ENCODE measurements at regions not wholly inside any gene's neighbourhood (a gene's known extent, or its start where the extent isn't known, plus 50 kb on each side); places are given as distances from the start of the nearest gene placed in this dataset.
"Not testable (repeated sequence)": the region's sequence is repeated elsewhere in the genome, so short reads cannot be mapped to it uniquely, and the experiment has no call there.

DNA sequence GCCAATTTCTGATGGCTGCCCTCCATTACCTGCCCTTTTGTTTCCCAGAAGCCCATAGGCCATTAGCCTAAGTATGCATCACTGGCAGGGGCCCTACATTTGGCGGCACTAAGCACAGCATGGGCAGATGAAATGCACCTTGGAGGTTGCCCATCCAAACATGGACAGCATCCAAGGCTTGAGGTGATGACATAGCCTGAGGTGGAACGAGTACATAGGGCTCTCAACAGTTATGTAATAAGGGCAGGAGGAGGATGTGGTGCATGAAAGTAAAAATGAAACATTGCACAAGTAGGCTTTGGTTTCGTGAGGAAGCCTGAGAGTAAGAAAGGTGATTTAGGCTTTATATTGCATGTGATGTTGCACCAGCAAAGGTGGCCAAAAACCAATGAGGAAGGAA, 148.1 kb downstream of the FAM76B start:
- ATAC-seq = peak; percentile 83

DNA sequence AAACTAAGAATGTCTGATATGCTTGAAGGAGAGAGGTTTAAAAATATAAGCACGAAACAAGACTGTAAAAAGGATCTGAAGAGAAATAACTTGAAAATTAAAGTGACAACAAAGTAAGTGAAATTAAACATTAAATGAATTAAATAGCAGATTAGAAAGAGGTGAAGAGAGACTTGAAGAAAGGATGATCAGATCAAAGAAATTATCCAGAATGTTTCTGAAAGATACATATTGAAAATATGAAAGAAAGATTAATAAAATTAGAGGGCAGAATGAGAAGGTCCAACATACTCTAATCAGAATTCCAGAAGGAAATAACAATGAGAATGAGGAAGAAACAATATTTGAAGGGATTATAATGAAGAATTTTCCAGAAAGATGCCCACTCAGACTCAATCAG, 151.1 kb downstream of the FAM76B start:
- ATAC-seq = no peak

DNA sequence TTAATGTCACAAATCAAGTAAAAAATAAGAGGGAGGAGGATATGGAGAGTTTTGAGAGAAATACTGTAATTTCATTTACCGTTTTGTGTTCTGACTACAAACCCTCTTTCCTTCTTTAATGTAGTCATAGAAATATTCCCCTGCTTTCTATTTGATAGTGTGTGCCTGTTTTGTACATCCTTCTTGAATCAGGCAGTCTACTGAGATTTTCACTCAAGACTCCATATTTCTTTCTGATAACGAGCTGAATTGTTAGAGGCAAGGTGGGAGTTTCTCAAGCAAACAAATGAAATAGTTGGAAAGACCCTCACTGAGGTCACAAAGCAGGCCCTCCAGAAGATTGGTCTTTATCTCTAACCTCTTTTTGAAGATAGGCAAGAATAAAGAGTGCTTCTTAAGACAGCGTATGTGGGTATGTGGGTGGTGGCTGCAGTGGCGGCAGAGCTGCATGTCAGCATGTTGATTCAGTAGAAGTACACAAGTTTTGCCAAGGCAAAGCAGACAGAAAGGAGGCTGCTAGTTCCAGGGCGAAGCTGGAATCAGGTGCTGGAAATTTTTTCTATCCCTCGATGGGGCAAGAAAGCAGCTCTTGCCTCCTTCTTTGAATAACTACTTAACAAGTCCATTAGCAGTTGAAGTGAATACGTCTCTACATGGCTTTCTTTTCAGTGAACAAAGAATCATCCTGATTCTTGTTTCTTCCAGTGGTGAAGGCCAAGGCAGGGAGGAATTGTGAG, 164.2 kb downstream of the FAM76B start:
- no peak for ATAC-seq

DNA sequence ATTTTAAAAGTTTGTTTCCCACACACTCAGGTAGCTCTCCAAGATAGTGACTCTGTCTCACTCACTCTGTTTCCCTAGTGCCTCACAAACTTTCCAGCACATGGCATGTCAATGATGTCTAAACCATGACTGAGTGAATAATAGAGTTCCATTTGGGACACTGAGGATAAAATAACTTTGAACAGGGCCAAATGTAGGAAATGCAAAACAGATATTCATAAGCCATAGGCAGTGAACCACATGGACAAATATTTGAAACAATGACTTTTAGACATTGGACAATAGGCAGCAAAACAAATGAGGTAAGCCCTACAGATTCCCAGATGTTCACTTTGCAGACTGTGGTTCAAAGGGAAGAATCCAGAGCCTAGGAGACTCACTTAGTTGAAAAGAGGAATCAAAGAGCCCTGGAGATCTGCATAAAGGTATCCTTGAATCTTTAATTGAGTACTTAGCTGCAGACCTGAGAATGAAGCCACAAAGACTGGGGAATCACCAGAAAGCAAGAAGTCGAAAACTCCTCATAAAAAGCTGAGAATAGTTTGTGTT, 173.3 kb downstream of the FAM76B start:
- no peak for ATAC-seq

DNA sequence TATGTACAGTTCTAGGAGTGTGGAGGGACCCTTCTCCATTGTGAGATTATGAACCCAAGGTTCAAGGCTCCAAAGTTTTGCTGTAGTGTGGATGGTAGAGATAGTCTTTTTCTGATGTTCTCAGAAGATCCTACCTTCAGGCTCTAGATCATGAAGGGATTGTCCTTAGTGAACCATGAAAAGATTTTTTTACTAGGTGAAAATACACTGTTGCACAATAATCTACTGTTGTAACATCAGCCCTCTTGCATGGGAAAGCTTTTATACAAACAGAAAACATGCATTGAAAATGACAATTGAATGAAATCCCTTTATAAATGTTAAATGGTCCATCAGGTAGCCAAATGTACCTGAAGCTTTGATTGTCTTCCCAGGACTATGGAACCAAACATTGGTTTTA, 177.8 kb downstream of the FAM76B start:
- ATAC-seq = no peak

DNA sequence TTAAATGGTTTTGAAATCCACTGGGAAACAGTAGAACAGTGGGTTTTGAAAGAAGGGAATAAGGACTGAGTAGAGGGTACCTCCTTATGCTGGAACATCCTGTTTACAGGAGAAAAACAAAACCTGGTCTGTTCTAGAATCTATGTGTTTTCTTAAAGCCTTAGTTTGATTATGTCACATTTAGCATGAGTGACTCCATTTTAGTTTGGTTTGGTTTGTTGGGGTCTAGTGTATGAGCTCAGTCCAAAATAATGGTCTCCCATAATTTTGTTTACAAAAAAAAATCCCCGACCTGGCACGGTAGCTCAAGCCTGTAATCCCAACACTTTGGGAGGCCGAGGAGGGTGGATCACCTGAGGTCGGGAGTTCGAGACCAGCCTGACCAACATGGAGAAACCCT, 179.4 kb downstream of the FAM76B start:
- ATAC-seq = not testable (repeated sequence)

DNA sequence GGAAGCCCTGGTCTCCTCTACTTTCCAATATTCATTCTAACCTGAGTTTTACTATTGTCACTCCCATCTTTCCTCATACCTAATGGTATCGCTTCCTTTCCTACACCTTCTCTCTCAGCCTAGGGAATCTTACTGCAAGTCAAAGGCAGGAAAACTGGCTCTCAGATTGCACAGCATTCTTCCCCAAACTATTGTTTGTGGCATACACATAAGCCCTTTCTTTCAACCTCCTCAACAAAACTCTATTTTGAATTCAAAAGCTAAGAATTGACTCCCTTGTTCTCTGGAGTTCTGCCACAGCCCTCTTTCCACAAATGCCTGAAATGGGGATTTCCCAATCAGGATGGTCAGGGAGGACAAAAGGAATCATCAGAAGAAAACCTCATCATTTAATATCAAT, 181.5 kb downstream of the FAM76B start:
- no peak for ATAC-seq

DNA sequence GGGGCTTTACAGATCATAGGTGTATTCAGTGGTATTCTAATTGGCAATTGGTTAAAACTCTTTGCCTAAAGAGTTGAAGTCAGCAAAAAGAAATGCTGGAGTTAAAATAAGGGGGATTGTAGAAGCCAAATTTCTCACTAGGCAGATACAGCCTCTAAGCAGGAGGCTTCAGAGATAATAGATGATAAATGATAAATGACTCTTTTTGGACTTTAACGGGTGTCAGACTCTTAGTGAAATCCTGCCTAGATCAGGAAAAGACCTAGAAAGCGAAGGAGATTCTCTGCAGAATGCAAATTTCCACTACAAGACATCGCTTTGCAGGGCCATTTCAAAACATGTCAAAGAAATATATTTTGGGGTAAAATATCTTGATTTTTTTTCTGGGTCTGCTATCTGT, 182.8 kb downstream of the FAM76B start:
- ATAC-seq = no peak

DNA sequence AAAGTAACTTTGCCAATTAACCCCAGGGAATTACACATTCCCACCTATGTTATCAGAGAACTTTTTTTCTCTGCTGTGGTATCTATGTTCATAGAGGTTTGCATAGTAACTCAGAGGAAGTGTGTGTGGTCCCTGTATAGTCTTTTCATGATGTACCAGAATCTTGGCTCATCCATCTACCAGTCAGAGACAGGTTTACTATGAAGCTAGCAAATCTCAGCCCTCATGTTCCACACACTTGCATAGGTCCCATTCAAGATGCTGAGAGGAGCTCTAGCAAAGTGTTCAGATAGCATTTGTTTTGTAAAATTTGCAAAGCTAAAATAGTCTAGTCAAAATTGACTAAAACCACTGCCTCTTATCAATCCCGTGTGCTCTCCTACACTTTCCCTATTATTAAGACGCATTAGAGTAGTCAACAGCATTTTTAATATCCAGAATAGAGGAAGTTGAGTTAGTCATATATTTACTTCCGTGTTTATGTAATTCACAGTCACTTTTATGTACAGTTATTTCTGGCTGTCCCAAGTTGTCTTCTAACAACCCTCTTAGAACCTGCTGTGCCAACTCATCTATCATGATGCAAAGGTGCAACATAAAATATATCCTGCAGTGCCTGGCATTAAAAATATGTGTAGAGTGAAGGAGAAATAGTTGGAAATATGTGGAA, 184.2 kb downstream of the FAM76B start:
- ATAC-seq = no peak

DNA sequence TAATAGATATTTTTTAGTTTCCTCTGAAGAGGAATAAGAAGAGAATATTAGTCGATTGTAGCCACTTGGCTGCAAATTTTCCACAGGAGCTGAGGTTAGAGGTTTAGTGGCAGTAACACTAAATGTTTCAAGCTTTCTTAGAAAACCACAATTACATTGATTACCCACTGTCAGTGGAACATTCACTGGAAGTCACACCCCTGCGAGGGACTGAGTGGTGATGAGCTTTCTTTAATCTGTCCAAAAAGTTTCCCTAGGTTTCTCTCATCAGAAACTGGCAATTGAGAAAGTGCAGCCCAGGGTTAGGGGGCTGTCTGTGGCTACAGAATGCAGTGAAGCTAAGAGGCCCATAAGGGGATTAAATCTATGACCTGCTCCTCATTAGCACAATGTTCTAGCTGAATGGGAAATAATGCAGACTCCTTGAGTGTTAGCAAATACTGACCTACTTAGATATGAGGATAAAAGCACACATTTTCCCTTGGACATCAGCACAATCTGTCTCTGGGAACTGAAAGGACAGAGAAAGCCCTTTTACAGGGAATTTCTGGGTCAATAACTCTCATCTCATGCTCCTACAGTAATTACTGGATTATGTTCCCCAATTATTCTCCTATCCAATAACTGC, 189.5 kb downstream of the FAM76B start:
- no peak for ATAC-seq

DNA sequence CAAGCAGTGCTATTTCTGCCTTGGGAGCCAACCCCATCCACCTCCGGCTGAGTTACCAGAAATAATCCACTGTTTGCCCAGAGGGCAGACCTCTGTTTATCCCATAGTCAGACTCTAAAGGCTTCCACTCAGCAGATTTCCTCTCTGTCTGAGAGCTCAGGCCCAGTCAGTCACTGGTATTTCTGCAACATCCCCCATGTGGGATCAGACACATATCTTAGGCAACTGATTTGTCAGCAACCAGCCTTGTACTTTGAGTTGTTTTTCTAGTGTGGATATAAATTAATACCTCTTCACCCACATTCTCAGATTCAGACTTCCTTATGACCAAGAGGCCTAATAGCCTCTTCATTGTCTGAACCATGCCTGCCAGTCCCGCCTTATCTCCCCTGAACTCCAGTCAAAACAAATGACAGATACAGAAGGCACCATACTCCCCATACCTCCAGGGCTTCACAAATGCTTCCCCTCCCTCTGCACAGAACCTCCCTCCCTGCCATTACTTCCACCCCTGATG, 193.6 kb downstream of the FAM76B start:
- peak; percentile 83 for ATAC-seq

DNA sequence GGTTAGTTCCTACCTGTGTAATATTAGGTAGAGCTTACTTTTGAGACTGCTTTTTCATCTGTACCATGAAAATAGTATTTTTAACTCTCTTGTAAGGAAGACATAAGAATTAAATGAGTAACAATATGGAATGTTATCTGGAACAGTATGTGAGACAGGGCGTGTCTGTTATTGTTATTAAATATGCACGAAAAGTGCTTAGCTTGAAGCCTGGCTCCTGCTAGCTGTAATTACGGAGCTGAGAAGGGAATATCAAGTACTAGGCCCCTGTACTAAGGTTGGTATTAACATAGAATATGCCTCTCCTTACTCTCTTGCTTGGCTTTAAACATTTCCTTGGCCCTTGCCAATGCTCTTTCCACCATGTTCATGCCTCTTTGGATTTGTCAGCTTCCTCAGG, 194.0 kb downstream of the FAM76B start:
- ATAC-seq = peak; percentile 37

DNA sequence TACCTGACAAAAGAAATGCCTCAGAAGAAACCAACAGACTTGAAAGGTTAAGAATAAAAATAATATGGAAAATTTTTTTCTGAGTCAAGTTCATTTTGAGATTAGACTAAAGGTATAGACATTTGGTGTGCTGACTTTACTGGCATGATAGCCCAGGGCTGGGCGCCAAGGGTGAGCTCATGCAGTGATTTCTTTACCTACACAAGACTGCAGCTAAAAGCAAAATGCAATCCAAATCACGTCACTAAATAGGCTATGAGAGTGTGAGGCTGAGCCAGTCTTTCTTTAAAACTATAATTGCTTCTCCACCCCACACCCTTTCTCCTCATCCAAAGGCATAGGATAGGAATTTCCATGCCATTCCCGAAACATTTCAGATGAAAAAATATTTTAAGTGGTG, 196.5 kb downstream of the FAM76B start:
- peak; percentile 60 for ATAC-seq

DNA sequence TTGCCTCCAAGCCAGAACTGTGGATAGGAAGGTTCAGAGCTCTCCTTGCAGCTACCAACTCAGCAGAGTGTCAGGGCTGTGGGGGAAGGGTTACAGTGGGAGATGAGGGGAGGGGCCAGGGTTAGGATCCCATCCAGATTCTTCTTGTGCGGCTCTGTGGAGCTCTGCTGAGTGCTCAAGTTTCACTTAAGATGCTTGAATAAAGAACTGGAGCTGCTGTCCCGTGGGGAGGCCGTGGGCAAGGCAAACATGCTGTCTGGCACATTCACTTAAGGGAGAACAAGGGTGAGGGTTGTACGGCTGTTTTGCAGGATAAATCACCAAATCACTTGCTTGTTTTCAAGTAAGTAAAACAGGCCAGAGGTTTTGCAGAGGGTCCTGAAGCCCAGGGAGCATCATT, 197.1 kb downstream of the FAM76B start:
- no peak for ATAC-seq

DNA sequence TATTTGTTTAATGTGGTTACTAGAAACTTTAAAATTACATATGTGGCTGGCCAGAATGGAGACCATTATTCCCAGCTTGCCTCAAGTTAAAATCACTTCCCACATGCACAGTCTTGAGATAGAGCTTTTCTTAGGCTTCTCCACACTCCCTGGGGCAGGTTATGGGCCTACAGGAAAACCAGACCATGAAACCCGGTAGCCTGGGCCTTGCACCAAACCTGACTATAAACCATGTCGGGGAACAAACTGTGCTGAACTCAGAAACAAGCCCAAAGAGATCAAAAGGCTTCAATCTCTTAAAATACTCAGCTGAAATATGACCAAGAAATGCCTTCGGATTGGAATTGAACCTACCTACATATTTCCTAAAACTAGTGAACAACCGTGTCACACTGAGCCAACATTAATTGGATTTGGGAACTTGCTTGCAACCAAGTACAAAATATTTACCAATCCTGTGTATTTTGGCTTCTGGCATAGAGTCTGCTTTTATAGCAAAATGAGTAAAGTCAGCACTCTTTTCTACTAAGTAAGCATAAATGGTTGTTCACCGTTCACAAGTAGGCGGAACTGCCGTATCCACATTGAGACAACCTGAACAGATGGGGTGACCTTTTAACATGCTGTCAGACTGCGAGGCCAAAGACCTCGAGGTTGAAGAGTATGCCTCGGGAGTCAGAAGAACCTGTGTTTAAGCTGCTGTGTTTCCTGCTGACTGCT, 199.5 kb downstream of the FAM76B start:
- no peak for ATAC-seq

DNA sequence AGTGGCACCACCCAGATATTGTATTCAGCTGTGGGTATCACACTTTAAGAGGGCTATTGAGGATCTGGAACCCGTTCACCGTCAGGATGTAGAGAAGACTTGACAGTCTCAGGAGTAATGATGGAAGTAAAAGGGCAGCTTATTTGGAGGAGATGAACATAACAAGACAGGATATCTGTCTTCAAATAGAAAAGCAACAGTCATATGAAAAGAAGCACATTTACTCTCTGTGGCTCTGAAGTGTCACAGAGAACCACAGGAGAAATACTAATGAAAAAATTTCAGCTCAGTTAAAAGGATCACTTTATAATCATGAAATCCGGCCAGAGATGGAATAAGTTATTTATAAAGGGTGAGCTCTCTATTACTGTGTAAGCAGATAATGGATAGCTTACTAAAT, 200.8 kb downstream of the FAM76B start:
- ATAC-seq = no peak

DNA sequence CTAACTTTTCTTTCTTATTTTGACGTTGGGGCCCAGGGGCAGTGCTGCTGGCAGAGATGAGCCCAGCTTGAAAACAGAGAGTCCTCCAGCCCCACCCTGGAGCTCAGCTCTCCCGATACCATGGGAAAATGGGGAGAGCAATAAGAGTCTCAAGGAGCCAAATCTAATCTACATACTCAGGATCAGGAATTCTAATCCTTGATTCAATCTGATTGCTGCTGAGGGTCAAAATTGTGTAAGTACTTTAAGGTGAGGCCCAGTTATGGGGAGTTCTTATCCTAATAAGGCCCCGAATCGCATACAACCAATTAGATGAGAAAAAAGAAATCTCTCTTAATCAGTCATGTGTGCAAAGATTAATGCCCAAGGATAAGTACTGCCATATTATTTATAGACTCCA, 202.9 kb downstream of the FAM76B start:
- no peak for ATAC-seq

DNA sequence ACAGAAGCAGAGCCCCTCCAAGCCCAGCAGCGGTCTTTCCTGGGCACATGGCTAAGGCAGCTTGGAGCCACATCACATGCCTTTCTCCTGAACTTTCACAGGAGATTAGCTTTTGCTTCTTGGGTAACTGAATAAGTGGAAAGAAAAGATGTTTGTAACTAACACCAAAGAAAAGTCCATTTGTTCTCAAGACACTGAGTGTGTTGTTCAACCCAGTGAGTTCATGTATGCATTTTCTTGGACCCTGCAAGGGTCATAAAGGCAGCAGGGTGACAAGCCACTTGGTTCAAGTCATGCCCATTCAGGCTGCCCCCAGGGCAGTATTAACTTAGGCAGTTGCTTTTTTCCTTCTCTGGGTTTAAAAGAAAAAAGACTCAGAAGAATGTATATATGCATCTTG, 203.4 kb downstream of the FAM76B start:
- ATAC-seq = no peak

DNA sequence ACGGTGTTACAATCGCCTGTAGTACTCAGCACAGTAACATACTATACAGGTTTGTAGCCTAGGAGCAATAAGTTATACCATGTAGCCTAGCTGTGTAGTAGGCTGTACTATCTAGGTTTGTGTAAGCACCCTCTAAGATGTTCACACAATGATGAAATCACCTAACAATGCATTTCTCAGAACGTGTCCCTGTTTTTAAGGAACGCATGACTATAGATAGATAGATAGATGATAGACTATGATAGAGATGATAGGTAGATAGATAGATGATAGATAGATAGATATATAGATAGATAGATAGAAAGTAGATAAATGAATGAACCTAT, 203.9 kb downstream of the FAM76B start:
- no peak for ATAC-seq

DNA sequence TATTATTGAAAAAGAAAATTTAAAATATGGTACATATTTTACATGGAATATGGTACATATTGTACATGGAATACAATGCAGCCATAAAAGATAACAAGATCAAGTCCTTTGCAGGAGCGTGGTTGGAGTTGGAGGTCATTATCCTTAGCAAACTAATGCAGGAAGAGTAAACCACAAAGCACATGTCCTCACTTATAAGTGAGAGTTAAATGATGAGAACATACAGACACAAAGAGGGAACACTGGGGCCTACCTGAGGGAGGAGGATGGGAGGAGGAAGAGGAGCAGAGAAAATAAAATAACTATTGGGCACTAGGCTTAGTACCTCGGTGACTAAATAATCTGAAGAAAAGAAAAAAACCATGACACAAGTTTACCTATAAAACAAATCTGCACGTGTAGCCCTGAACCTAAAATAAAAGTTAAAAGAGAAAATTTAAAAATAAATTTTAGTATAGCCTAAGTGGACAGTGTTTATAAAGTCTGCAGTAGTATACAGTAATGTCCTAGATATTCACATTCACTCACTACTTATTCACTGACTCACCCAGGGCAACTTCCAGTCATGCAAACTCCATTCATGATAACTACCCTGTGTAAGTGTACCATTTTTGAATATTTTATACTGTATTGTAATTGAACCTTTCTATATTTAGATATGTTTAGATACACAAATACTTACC, 204.4 kb downstream of the FAM76B start:
- no peak for ATAC-seq

DNA sequence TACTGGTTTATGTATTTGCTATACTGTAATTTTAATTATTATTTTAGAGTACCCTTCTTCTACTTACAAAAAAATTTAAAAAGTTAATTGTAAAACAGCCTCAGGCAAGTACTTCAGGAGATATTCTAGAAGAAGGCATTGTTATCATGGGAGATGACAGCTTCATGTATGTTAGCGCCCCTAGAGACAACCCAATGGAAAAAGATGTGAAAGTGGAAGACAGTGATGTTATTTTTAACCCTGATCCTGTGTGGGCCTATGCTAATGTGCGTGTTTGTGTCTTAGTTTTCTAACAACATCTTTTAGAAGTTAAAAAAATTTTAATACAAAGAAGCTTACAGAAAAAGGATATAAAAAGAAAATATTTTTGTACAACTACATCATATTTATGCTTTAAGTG, 205.0 kb downstream of the FAM76B start:
- no peak for ATAC-seq

DNA sequence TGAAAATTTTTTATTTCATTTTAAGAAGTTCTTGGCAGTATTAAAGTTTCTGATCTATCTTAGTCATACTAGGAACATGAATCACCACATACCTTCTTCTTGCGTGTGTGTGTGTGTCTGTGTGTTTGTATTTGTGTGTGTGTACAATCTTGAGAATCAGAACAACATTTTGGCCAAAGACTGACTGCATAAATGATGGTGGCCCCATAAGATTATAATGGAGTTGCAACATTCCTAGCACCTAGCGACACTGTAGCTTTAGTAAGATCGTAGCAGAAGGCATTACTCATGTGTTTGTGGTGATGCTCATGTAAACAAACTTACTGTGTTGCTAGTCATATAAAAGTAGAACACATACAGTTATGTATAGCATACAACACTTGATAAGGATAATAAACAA, 205.4 kb downstream of the FAM76B start:
- ATAC-seq = no peak

Data from esophagus mucosa (tissue), 1 donor.